Choroid plexus epithelial cell (primary cell): ENCODE measurements at regions not wholly inside any gene's neighbourhood (a gene's known extent, or its start where the extent isn't known, plus 50 kb on each side); places are given as distances from the start of the nearest gene placed in this dataset.

Experiments used
- DNase-seq: peaks from one replicate; pipeline ENCODE4 v3.0.0-alpha.2; 2010; ENCODE audit warnings: low read depth
- H3K4me3 ChIP-seq: 2 replicates; pipeline ENCODE4 v1.5.1; 2011; ENCODE audit warnings: low read depth, mild to moderate bottlenecking, control low read depth, low read length, moderate library complexity
- CTCF ChIP-seq: conservative IDR thresholded peaks from 2 replicates; pipeline ENCODE4 v1.5.1; 2011; ENCODE audit warnings: low read depth, mild to moderate bottlenecking, control low read depth, inconsistent platforms, low read length, moderate library complexity

- no peak overlapping the region for H3K4me3 ChIP-seq
- no peak for TF ChIP-seq CTCF
- DNase-seq = no peak
Observed at GRCh38 chr6:82645536-82646230, 282.1 kb downstream of the TPBG start.

GRCh38 chr6:82646231-82646615 lies 282.6 kb downstream of the TPBG start:
- DNase-seq = no peak
- no peak for TF ChIP-seq CTCF
- H3K4me3 ChIP-seq = no peak overlapping the region

- DNase-seq = no peak
- no peak overlapping the region for H3K4me3 ChIP-seq
- no peak for TF ChIP-seq CTCF
Observed at GRCh38 chr6:82651845-82652335, 288.3 kb downstream of the TPBG start.

GRCh38 chr6:82679232-82679631 lies 315.6 kb downstream of the TPBG start:
- no peak for TF ChIP-seq CTCF
- H3K4me3 ChIP-seq = no peak overlapping the region

GRCh38 chr6:82680192-82680591 lies 316.6 kb downstream of the TPBG start:
- no peak overlapping the region for H3K4me3 ChIP-seq
- no peak for DNase-seq
- no peak for TF ChIP-seq CTCF

More at GRCh38 chr6:82679232-82679631, 315.6 kb downstream of the TPBG start:
- no peak for DNase-seq

- TF ChIP-seq CTCF = no peak
- DNase-seq = no peak
- no peak overlapping the region for H3K4me3 ChIP-seq
Observed at GRCh38 chr6:82681119-82681714, 317.6 kb downstream of the TPBG start.

GRCh38 chr6:82686719-82687118 lies 323.1 kb downstream of the TPBG start:
- TF ChIP-seq CTCF = no peak
- no peak overlapping the region for H3K4me3 ChIP-seq
- no peak for DNase-seq
